Memory B cell (primary cell): ENCODE measurements at regions not wholly inside any gene's neighbourhood (a gene's known extent, or its start where the extent isn't known, plus 50 kb on each side); places are given as distances from the start of the nearest gene placed in this dataset.
"Not testable (repeated sequence)": the region's sequence is repeated elsewhere in the genome, so short reads cannot be mapped to it uniquely, and the experiment has no call there.

Experiments
- ATAC-seq: fragments of 150-1000 bp; cut with Tn5 transposase; 2 replicates; pipeline ENCODE4 v1.10.0; 2021; ENCODE audit warnings: low read depth, mild to moderate bottlenecking, moderate library complexity
- DNase-seq, 2 donors: peaks; one replicate each; pipeline ENCODE4 v3.0.0; 2022; ENCODE audit warnings: low spot score in 2 of 2
- H3K27ac Mint-ChIP-seq: one replicate; pipeline ENCODE4 v1.8.0; 2022; ENCODE audit warnings: mild to moderate bottlenecking, moderate library complexity, mixed read lengths
- H3K27me3 Mint-ChIP-seq: one replicate; pipeline ENCODE4 v1.8.0; 2022; ENCODE audit warnings: mixed read lengths
- H3K36me3 Mint-ChIP-seq: one replicate; pipeline ENCODE4 v1.8.0; 2022; ENCODE audit warnings: mild to moderate bottlenecking, mixed read lengths
- H3K4me1 Mint-ChIP-seq: one replicate; pipeline ENCODE4 v1.8.0; 2022; ENCODE audit warnings: mixed read lengths
- H3K4me3 Mint-ChIP-seq: one replicate; pipeline ENCODE4 v1.8.0; 2022; ENCODE audit warnings: mild to moderate bottlenecking, moderate library complexity, mixed read lengths
- H3K9me3 Mint-ChIP-seq: one replicate; pipeline ENCODE4 v1.8.0; 2022; ENCODE audit warnings: mixed read lengths

- H3K27ac Mint-ChIP-seq, H3K4me3 Mint-ChIP-seq, H3K9me3 Mint-ChIP-seq, DNase-seq, H3K36me3 Mint-ChIP-seq, ATAC-seq, H3K4me1 Mint-ChIP-seq, H3K27me3 Mint-ChIP-seq: not testable (repeated sequence)
Measured at GRCh38 chr6:57901445-57901844, 584.0 kb downstream of the PRIM2 start.

- not testable (repeated sequence) for H3K9me3 Mint-ChIP-seq, H3K4me3 Mint-ChIP-seq, DNase-seq, H3K36me3 Mint-ChIP-seq, H3K27me3 Mint-ChIP-seq, ATAC-seq, H3K27ac Mint-ChIP-seq, H3K4me1 Mint-ChIP-seq
Measured at GRCh38 chr6:57904356-57904755, 586.9 kb downstream of the PRIM2 start.

- not testable (repeated sequence) for H3K27me3 Mint-ChIP-seq, DNase-seq, ATAC-seq, H3K36me3 Mint-ChIP-seq, H3K27ac Mint-ChIP-seq, H3K9me3 Mint-ChIP-seq, H3K4me3 Mint-ChIP-seq, H3K4me1 Mint-ChIP-seq
Measured at GRCh38 chr6:57915300-57915699, 597.9 kb downstream of the PRIM2 start.

- not testable (repeated sequence) for ATAC-seq, H3K27me3 Mint-ChIP-seq, H3K4me3 Mint-ChIP-seq, H3K4me1 Mint-ChIP-seq, H3K9me3 Mint-ChIP-seq, DNase-seq, H3K27ac Mint-ChIP-seq
- peaks cover 16% of the 10 kb centered on the region for H3K36me3 Mint-ChIP-seq
Measured at GRCh38 chr6:57942966-57943365, 625.5 kb downstream of the PRIM2 start.

GRCh38 chr6:57946084-57946768, 628.8 kb downstream of the PRIM2 start:
- H3K27me3 Mint-ChIP-seq, DNase-seq, H3K4me1 Mint-ChIP-seq, H3K9me3 Mint-ChIP-seq, H3K27ac Mint-ChIP-seq, ATAC-seq, H3K4me3 Mint-ChIP-seq: not testable (repeated sequence)
- H3K36me3 Mint-ChIP-seq, result peaks cover 29% of the 10 kb centered on the region

GRCh38 chr6:57946769-57947091, 629.3 kb downstream of the PRIM2 start:
- H3K36me3 Mint-ChIP-seq, result peaks cover 29% of the 10 kb centered on the region
- not testable (repeated sequence) for ATAC-seq, H3K9me3 Mint-ChIP-seq, H3K27ac Mint-ChIP-seq, H3K4me3 Mint-ChIP-seq, H3K27me3 Mint-ChIP-seq, DNase-seq, H3K4me1 Mint-ChIP-seq

- H3K27me3 Mint-ChIP-seq, H3K27ac Mint-ChIP-seq, DNase-seq, H3K4me1 Mint-ChIP-seq, H3K9me3 Mint-ChIP-seq, H3K4me3 Mint-ChIP-seq: not testable (repeated sequence)
- ATAC-seq, result peak; percentile 15
- H3K36me3 Mint-ChIP-seq, result peaks cover 31% of the 10 kb centered on the region
Measured at GRCh38 chr6:57948481-57948880, 631.1 kb downstream of the PRIM2 start.

GRCh38 chr6:57950430-57950829, 633.0 kb downstream of the PRIM2 start:
- H3K27ac Mint-ChIP-seq, H3K9me3 Mint-ChIP-seq, ATAC-seq, H3K4me1 Mint-ChIP-seq, H3K27me3 Mint-ChIP-seq, H3K4me3 Mint-ChIP-seq, DNase-seq: not testable (repeated sequence)
- H3K36me3 Mint-ChIP-seq, result peaks cover 32% of the 10 kb centered on the region

GRCh38 chr6:57966757-57967156, 649.3 kb downstream of the PRIM2 start:
- H3K27ac Mint-ChIP-seq, DNase-seq, H3K9me3 Mint-ChIP-seq, ATAC-seq, H3K4me1 Mint-ChIP-seq, H3K36me3 Mint-ChIP-seq, H3K27me3 Mint-ChIP-seq, H3K4me3 Mint-ChIP-seq: not testable (repeated sequence)

- H3K9me3 Mint-ChIP-seq, ATAC-seq, H3K27ac Mint-ChIP-seq, H3K36me3 Mint-ChIP-seq, H3K4me3 Mint-ChIP-seq, DNase-seq, H3K4me1 Mint-ChIP-seq, H3K27me3 Mint-ChIP-seq: not testable (repeated sequence)
Measured at GRCh38 chr6:57971956-57972355, 654.5 kb downstream of the PRIM2 start.

- DNase-seq, result no peak
- Mint-ChIP-seq H3K4me3 (no peak overlapping the region), H3K4me1 (no peaks in the 10 kb centered on the region), H3K9me3 (no peaks in the 10 kb centered on the region), H3K27ac (no peak overlapping the region), H3K36me3 (no peaks in the 10 kb centered on the region), H3K27me3 (peaks cover 8% of the 10 kb centered on the region)
- ATAC-seq, result no peak
Measured at GRCh38 chr6:57974653-57975052, 657.2 kb downstream of the PRIM2 start.

GRCh38 chr6:57975127-57975526, 657.7 kb downstream of the PRIM2 start:
- not testable (repeated sequence) for H3K9me3 Mint-ChIP-seq, DNase-seq, ATAC-seq, H3K27ac Mint-ChIP-seq, H3K4me3 Mint-ChIP-seq, H3K36me3 Mint-ChIP-seq, H3K4me1 Mint-ChIP-seq, H3K27me3 Mint-ChIP-seq

- not testable (repeated sequence) for DNase-seq, H3K27ac Mint-ChIP-seq, H3K9me3 Mint-ChIP-seq, H3K4me1 Mint-ChIP-seq, ATAC-seq, H3K36me3 Mint-ChIP-seq, H3K27me3 Mint-ChIP-seq, H3K4me3 Mint-ChIP-seq
Measured at GRCh38 chr6:57976371-57976770, 658.9 kb downstream of the PRIM2 start.

GRCh38 chr6:57983603-57984002, 666.2 kb downstream of the PRIM2 start:
- H3K27me3 Mint-ChIP-seq, H3K36me3 Mint-ChIP-seq, DNase-seq, ATAC-seq, H3K4me1 Mint-ChIP-seq, H3K4me3 Mint-ChIP-seq, H3K9me3 Mint-ChIP-seq, H3K27ac Mint-ChIP-seq: not testable (repeated sequence)

- not testable (repeated sequence) for H3K9me3 Mint-ChIP-seq, H3K27ac Mint-ChIP-seq, ATAC-seq, H3K4me3 Mint-ChIP-seq, H3K27me3 Mint-ChIP-seq, DNase-seq, H3K4me1 Mint-ChIP-seq, H3K36me3 Mint-ChIP-seq
Measured at GRCh38 chr6:57984575-57984974, 667.1 kb downstream of the PRIM2 start.
